Activated CD4-positive, alpha-beta T cell treated with anti-CD3 and anti-CD28 coated beads, Interleukin-2, amount 10 ng/mL, durations not matched to agents 24 days and 14 days (primary cell): ENCODE measurements at regions not wholly inside any gene's neighbourhood (a gene's known extent, or its start where the extent isn't known, plus 50 kb on each side); places are given as distances from the start of the nearest gene placed in this dataset.

Experiments used
- DNase-seq: peaks from one replicate; pipeline ENCODE4 v3.0.0; 2022
- H3K27ac Mint-ChIP-seq: one replicate; pipeline ENCODE4 v1.8.0; 2022; ENCODE audit warnings: mild to moderate bottlenecking, mixed read lengths
- H3K27me3 Mint-ChIP-seq: one replicate; pipeline ENCODE4 v1.8.0; 2022; ENCODE audit warnings: mixed read lengths
- H3K36me3 Mint-ChIP-seq: one replicate; pipeline ENCODE4 v1.8.0; 2022; ENCODE audit warnings: low read depth, mild to moderate bottlenecking, mixed read lengths
- H3K4me1 Mint-ChIP-seq: one replicate; pipeline ENCODE4 v1.8.0; 2021; ENCODE audit warnings: mixed read lengths
- H3K4me3 Mint-ChIP-seq: one replicate; pipeline ENCODE4 v1.8.0; 2022; ENCODE audit warnings: mild to moderate bottlenecking, moderate library complexity, mixed read lengths
- H3K9me3 Mint-ChIP-seq: one replicate; pipeline ENCODE4 v1.8.0; 2021; ENCODE audit warnings: mixed read lengths
- intact Hi-C: fragments of 100-400 bp; cut with micrococcal nuclease; formaldehyde crosslinking; loops from one replicate; pipeline ENCODE4 v1.15.1; 2023

- no peaks in the 10 kb centered on the region for H3K36me3 Mint-ChIP-seq
- peaks cover 4% of the 10 kb centered on the region for H3K9me3 Mint-ChIP-seq
- no peaks in the 10 kb centered on the region for H3K27me3 Mint-ChIP-seq
- no peaks in the 10 kb centered on the region for H3K4me1 Mint-ChIP-seq
- intact Hi-C loops = no loop called here
- no peak overlapping the region for H3K4me3 Mint-ChIP-seq
- DNase-seq = no peak
- H3K27ac Mint-ChIP-seq = no peak overlapping the region
Measured at GRCh38 chr15:46897266-46897665, 820.0 kb upstream of the SEMA6D start.

DNA sequence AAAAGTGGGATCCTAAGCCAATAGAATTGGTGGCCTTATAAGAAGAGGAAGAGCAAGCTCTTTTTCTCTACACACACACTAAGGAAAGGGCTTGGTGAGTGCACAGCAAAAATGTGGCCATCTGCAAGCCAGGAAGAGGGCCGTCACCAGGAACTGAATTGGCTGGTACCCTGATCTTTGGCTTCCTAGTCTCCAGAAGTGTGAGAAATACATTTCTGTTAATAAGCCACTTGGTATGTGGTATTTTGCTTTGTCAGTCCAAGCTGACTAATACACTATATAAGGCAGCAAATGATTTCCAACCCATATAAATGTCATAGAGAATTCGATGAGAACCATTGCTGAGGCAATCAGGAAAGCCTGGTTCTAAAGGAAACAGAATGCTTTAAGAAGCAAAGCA is 816.3 kb upstream of the SEMA6D start:
- Mint-ChIP-seq H3K27ac (no peak overlapping the region), H3K9me3 (no peaks in the 10 kb centered on the region), H3K4me3 (no peak overlapping the region), H3K27me3 (no peaks in the 10 kb centered on the region), H3K4me1 (no peaks in the 10 kb centered on the region), H3K36me3 (no peaks in the 10 kb centered on the region)
- intact Hi-C loops = no loop called here
- DNase-seq = no peak

GRCh38 chr15:46917721-46918252 is 799.5 kb upstream of the SEMA6D start:
- DNase-seq = no peak
- no peak overlapping the region for H3K27ac Mint-ChIP-seq
- H3K9me3 Mint-ChIP-seq = no peaks in the 10 kb centered on the region
- no peaks in the 10 kb centered on the region for H3K4me1 Mint-ChIP-seq
- intact Hi-C loops = no loop called here
- H3K27me3 Mint-ChIP-seq = no peaks in the 10 kb centered on the region
- H3K4me3 Mint-ChIP-seq = no peak overlapping the region
- no peaks in the 10 kb centered on the region for H3K36me3 Mint-ChIP-seq

- DNase-seq = no peak
- H3K9me3 Mint-ChIP-seq = no peaks in the 10 kb centered on the region
- intact Hi-C loops = no loop called here
- no peaks in the 10 kb centered on the region for H3K36me3 Mint-ChIP-seq
- H3K4me3 Mint-ChIP-seq = no peak overlapping the region
- H3K4me1 Mint-ChIP-seq = no peaks in the 10 kb centered on the region
- no peaks in the 10 kb centered on the region for H3K27me3 Mint-ChIP-seq
- H3K27ac Mint-ChIP-seq = no peak overlapping the region
Measured at GRCh38 chr15:46918462-46919140, 798.7 kb upstream of the SEMA6D start.

DNA sequence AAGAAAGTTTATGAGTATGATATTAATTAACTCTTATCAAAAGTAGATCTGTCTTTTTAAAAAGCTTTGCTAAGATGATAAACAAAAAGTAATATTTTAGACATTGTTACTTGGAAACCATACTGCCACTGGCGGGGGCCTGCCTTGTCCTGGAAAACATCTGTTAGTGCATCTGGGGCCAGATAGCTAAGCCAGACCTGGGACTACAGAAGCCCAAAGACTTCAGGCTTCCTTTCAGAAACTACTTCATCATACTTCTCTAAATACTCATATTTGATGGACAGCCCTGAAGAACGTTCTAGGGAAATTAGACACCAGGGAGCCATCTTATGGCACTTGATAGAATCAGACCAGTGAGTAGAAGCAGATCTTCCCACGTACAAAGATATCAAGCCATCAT is 795.4 kb upstream of the SEMA6D start:
- intact Hi-C loops = no loop called here
- DNase-seq = no peak
- Mint-ChIP-seq H3K9me3 (no peaks in the 10 kb centered on the region), H3K4me1 (no peaks in the 10 kb centered on the region), H3K27ac (no peak overlapping the region), H3K27me3 (no peaks in the 10 kb centered on the region), H3K4me3 (no peak overlapping the region), H3K36me3 (no peaks in the 10 kb centered on the region)

GRCh38 chr15:46930426-46930825 is 786.9 kb upstream of the SEMA6D start:
- no peaks in the 10 kb centered on the region for H3K36me3 Mint-ChIP-seq
- DNase-seq = no peak
- no peak overlapping the region for H3K4me3 Mint-ChIP-seq
- intact Hi-C loops = no loop called here
- H3K27ac Mint-ChIP-seq = no peak overlapping the region
- no peaks in the 10 kb centered on the region for H3K27me3 Mint-ChIP-seq
- peaks cover 8% of the 10 kb centered on the region for H3K9me3 Mint-ChIP-seq
- no peaks in the 10 kb centered on the region for H3K4me1 Mint-ChIP-seq

GRCh38 chr15:46933332-46933731 is 784.0 kb upstream of the SEMA6D start:
- no peak overlapping the region for H3K27ac Mint-ChIP-seq
- H3K36me3 Mint-ChIP-seq = no peaks in the 10 kb centered on the region
- no peaks in the 10 kb centered on the region for H3K27me3 Mint-ChIP-seq
- no peak overlapping the region for H3K4me3 Mint-ChIP-seq
- peaks cover 9% of the 10 kb centered on the region for H3K9me3 Mint-ChIP-seq
- H3K4me1 Mint-ChIP-seq = no peaks in the 10 kb centered on the region
- no peak for DNase-seq
- intact Hi-C loops = no loop called here

GRCh38 chr15:46934851-46935250 is 782.5 kb upstream of the SEMA6D start:
- DNase-seq = no peak
- no peaks in the 10 kb centered on the region for H3K4me1 Mint-ChIP-seq
- intact Hi-C loops = no loop called here
- no peak overlapping the region for H3K4me3 Mint-ChIP-seq
- H3K27ac Mint-ChIP-seq = no peak overlapping the region
- no peaks in the 10 kb centered on the region for H3K36me3 Mint-ChIP-seq
- no peaks in the 10 kb centered on the region for H3K27me3 Mint-ChIP-seq
- H3K9me3 Mint-ChIP-seq = peaks cover 12% of the 10 kb centered on the region

- Mint-ChIP-seq H3K4me1 (no peaks in the 10 kb centered on the region), H3K36me3 (no peaks in the 10 kb centered on the region), H3K9me3 (peaks cover 8% of the 10 kb centered on the region), H3K4me3 (no peak overlapping the region), H3K27me3 (no peaks in the 10 kb centered on the region), H3K27ac (no peak overlapping the region)
- DNase-seq = no peak
- intact Hi-C loops = no loop called here
Measured at GRCh38 chr15:46938169-46938568, 779.1 kb upstream of the SEMA6D start.

GRCh38 chr15:46941241-46941640 is 776.1 kb upstream of the SEMA6D start:
- H3K4me1 Mint-ChIP-seq = no peaks in the 10 kb centered on the region

DNA sequence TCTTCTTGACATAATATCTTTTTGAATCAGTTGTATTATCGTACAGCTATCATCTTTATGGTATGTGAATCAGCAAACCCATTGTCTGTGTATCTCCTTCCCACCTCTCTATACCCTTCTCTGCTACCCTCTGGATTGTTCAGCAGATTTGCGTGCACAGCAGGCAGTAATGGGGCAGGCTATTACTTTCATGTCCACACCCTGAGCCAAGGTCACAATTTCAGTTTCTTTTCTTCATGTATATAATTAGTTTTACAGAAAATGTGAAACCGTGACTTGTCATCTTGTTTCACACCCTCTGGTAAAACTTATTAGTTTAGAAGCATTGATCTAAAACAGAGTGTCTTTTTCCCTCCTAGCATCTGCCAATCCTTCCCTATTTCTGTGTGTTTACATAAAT is 770.4 kb upstream of the SEMA6D start:
- intact Hi-C loops = no loop called here
- Mint-ChIP-seq H3K4me1 (no peaks in the 10 kb centered on the region), H3K27me3 (no peaks in the 10 kb centered on the region), H3K4me3 (no peak overlapping the region), H3K27ac (no peak overlapping the region), H3K36me3 (no peaks in the 10 kb centered on the region), H3K9me3 (peaks cover 25% of the 10 kb centered on the region)
- no peak for DNase-seq

More at GRCh38 chr15:46941241-46941640, 776.1 kb upstream of the SEMA6D start:
- intact Hi-C loops = no loop called here
- peaks cover 8% of the 10 kb centered on the region for H3K9me3 Mint-ChIP-seq
- no peaks in the 10 kb centered on the region for H3K27me3 Mint-ChIP-seq
- DNase-seq = no peak
- H3K4me3 Mint-ChIP-seq = no peak overlapping the region
- H3K27ac Mint-ChIP-seq = no peak overlapping the region
- H3K36me3 Mint-ChIP-seq = no peaks in the 10 kb centered on the region

DNA sequence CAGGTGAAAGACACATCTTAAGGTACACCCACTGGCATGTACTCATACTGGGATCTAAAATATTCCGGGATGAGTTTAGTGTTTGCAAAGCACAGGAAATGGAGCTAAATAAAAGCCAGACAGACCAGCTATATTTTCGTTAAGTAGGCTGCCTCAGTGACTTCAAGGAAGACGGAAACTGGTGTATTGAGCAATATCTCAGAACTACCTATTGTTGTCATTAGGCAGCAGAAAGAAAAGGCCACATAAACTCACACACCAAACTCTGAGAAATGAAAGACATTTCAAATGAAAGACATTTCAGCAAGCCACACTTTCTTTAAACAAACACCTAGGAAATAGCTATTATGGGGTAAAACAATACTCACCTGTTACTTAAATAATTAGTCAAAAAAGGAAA is 761.7 kb upstream of the SEMA6D start:
- no peak for DNase-seq
- H3K27ac Mint-ChIP-seq = no peak overlapping the region
- H3K4me3 Mint-ChIP-seq = no peak overlapping the region
- no peaks in the 10 kb centered on the region for H3K36me3 Mint-ChIP-seq
- H3K27me3 Mint-ChIP-seq = no peaks in the 10 kb centered on the region
- peaks cover 4% of the 10 kb centered on the region for H3K9me3 Mint-ChIP-seq
- H3K4me1 Mint-ChIP-seq = no peaks in the 10 kb centered on the region
- intact Hi-C loops = no loop called here

DNA sequence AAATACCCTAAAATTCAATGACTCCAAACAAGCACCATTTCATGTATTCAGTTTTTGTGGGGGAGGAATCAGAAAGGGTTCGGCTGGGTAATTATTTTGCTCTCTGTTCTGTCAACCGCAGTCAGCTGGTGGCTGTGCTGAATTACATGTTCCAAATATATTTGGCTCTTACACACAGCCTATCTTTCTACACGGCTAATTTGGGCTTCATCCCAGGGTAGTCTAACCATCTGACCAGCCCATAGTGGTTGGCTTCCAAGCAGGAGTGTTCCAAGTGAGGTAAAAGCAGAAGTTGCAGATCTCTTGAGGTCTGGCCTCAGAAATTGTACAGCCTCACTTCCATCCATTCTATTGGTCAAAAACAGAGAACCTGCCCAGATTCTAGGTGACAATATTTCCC is 760.8 kb upstream of the SEMA6D start:
- Mint-ChIP-seq H3K27me3 (no peaks in the 10 kb centered on the region), H3K9me3 (peaks cover 2% of the 10 kb centered on the region), H3K36me3 (no peaks in the 10 kb centered on the region), H3K27ac (no peak overlapping the region), H3K4me3 (no peak overlapping the region), H3K4me1 (no peaks in the 10 kb centered on the region)
- DNase-seq = no peak
- intact Hi-C loops = no loop called here

- H3K4me3 Mint-ChIP-seq = no peak overlapping the region
- no peaks in the 10 kb centered on the region for H3K36me3 Mint-ChIP-seq
- no peak overlapping the region for H3K27ac Mint-ChIP-seq
- no peaks in the 10 kb centered on the region for H3K27me3 Mint-ChIP-seq
- no peak for DNase-seq
- H3K4me1 Mint-ChIP-seq = no peaks in the 10 kb centered on the region
- no peaks in the 10 kb centered on the region for H3K9me3 Mint-ChIP-seq
- intact Hi-C loops = no loop called here
Measured at GRCh38 chr15:46956881-46957280, 760.4 kb upstream of the SEMA6D start.

DNA sequence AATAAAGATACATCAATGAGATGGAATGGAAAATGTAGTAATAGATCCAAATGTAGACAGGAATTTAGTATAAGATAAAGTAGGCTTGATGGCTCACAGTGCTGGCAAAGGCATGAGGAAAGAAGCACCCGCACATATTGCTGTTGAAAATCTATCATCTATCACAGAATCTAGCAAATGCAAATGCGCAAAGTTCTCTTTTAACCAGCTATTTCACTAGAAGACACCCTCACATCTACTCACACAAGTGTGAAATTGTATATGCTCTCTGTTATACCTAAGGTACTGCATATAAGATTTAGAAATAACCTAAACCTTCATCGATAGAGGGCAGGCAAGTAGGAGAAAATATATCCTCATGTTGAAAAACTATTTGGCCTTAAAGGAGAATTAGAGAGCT is 756.7 kb upstream of the SEMA6D start:
- peaks cover 4% of the 10 kb centered on the region for H3K9me3 Mint-ChIP-seq
- DNase-seq = no peak
- intact Hi-C loops = no loop called here
- H3K27me3 Mint-ChIP-seq = no peaks in the 10 kb centered on the region
- H3K4me3 Mint-ChIP-seq = no peak overlapping the region
- no peaks in the 10 kb centered on the region for H3K4me1 Mint-ChIP-seq
- H3K27ac Mint-ChIP-seq = no peak overlapping the region
- H3K36me3 Mint-ChIP-seq = no peaks in the 10 kb centered on the region
